Right atrium auricular region (tissue), 2 donors: ENCODE measurements at regions not wholly inside any gene's neighbourhood (a gene's known extent, or its start where the extent isn't known, plus 50 kb on each side); places are given as distances from the start of the nearest gene placed in this dataset.

Source experiments
- DNase-seq: peaks from one replicate; pipeline ENCODE4 v3.0.0-alpha.2; 2019; ENCODE audit warnings: low spot score
- H3K27ac ChIP-seq, 2 donors: fragments of 200-600 bp; sonication (generic); 1 replicate in 1 of 2; 2 replicates in 1 of 2; pipeline ENCODE4 v1.5.1; 2016 to 2019
- H3K27me3 ChIP-seq, 2 donors: fragments of 200-600 bp; sonication (generic); one replicate each; pipeline versions ENCODE4 v1.5.1 to v1.6.0; 2017 to 2019
- H3K36me3 ChIP-seq: fragments of 200-600 bp; sonication (generic); one replicate; pipeline ENCODE4 v1.5.1; 2016
- H3K4me1 ChIP-seq, 2 donors: fragments of 200-600 bp; sonication (generic); one replicate each; pipeline versions ENCODE4 v1.5.1 to v1.6.0; 2017 to 2019
- H3K4me3 ChIP-seq, 2 donors: fragments of 200-600 bp; sonication (generic); 1 replicate in 1 of 2; 2 replicates in 1 of 2; pipeline ENCODE4 v1.5.1; 2017 to 2019; ENCODE audit warnings: mild to moderate bottlenecking in 1 of 2, moderate library complexity in 1 of 2
- H3K9me3 ChIP-seq, 2 donors: fragments of 200-600 bp; sonication (generic); one replicate each; pipeline ENCODE4 v1.5.1; 2019
- TF ChIP-seq, protein P1 (sequence below), 2 donors: fragments of 200-600 bp; sonication (generic); IDR thresholded peaks; one replicate each; pipeline ENCODE4 v1.5.1; 2019; ENCODE audit warnings: antibody characterized with exemption in 2 of 2

DNA sequence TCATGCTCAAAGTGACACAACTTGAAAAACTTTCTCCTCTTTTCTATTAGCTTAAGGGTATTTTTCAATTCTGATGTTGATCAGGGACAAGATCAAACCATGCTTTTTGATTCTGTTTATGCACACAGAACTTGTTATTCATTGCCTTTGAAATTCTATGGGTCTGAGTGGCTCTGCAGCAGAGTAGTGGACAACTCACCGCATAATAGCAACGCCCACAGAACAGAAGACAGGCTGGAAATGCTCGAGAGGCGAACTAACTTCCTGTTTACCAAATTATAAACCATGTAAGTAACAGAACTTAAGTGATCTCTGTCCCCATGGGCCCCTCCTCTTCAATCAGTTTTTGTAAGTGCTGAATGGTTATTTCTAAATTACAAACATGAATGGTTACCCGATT, 131.2 kb downstream of the CBLN2 start:
- Histone ChIP-seq H3K36me3 (no peaks in the 10 kb centered on the region), H3K27ac (no peak overlapping the region), H3K4me1 (no peaks in the 10 kb centered on the region), H3K4me3 (no peak overlapping the region), H3K27me3 (no peaks in the 10 kb centered on the region), H3K9me3 (no peaks in the 10 kb centered on the region)
- TF ChIP-seq, protein P1, sequence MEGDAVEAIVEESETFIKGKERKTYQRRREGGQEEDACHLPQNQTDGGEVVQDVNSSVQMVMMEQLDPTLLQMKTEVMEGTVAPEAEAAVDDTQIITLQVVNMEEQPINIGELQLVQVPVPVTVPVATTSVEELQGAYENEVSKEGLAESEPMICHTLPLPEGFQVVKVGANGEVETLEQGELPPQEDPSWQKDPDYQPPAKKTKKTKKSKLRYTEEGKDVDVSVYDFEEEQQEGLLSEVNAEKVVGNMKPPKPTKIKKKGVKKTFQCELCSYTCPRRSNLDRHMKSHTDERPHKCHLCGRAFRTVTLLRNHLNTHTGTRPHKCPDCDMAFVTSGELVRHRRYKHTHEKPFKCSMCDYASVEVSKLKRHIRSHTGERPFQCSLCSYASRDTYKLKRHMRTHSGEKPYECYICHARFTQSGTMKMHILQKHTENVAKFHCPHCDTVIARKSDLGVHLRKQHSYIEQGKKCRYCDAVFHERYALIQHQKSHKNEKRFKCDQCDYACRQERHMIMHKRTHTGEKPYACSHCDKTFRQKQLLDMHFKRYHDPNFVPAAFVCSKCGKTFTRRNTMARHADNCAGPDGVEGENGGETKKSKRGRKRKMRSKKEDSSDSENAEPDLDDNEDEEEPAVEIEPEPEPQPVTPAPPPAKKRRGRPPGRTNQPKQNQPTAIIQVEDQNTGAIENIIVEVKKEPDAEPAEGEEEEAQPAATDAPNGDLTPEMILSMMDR (IDR thresholded peaks at IDR 0.05) = no peak
- DNase-seq = no peak

DNA sequence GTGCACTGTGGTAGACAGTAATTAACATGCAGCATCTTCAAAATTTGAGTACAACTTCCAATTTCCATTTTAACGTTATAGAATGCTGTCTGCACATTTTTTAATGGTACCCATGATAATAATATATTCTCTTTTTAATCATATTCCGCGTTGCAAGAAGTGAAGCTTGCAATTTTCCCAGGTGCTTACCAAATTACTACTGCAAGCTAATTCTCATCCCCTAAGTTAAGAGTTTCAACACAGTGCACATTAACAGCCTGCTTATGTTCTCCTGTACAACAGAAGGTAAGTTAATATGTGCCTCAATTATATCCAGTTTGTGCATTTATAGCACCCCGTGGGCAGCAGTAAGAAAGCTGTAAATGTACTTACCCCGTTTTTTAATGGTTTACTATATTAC, 132.9 kb downstream of the CBLN2 start:
- TF ChIP-seq, protein P1 (IDR thresholded peaks at IDR 0.05) = no peak
- no peaks in the 10 kb centered on the region for H3K9me3 ChIP-seq
- H3K4me1 ChIP-seq = no peaks in the 10 kb centered on the region
- no peak overlapping the region for H3K4me3 ChIP-seq
- H3K27ac ChIP-seq = no peak overlapping the region
- H3K36me3 ChIP-seq = no peaks in the 10 kb centered on the region
- DNase-seq = no peak
- no peaks in the 10 kb centered on the region for H3K27me3 ChIP-seq

DNA sequence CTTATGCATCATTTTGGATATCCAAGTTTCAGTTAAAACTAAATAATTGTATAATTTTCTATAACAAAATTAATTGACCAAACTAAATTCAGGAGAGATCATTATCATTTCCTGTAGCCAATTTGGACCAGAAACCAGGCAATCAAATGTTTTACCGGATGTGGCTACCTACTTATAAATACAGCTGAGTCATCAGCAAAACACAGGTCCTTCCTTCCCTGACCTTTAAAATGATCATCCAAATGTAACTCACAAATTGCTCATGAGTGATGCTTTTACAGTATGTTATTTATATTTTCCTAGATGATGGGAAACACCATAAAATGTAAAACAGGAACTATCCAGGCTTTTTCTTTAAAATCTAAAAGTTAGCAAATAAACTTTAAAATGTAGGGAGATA, 133.7 kb downstream of the CBLN2 start:
- Histone ChIP-seq H3K4me1 (no peaks in the 10 kb centered on the region), H3K4me3 (no peak overlapping the region), H3K27me3 (no peaks in the 10 kb centered on the region), H3K9me3 (no peaks in the 10 kb centered on the region), H3K36me3 (no peaks in the 10 kb centered on the region), H3K27ac (no peak overlapping the region)
- DNase-seq = no peak
- TF ChIP-seq, protein P1 (IDR thresholded peaks at IDR 0.05) = no peak

DNA sequence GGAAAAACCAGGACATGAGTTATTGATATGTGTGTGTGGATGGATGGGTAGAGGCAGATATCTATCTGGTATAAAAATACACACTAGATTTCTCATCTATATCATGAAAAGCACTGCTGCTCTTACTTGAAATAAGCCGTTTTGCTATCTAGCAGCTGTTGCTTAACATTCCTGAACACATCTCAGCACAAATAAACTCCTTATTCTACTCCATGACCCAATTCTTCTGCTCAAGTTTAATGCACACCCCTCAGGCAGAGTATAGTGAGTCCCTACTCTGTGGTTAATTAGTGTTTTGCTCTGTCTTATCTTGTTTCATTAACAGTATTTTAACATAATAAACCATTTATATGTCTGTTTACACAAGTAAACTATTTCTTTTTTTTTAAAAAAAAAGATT, 134.2 kb downstream of the CBLN2 start:
- Histone ChIP-seq H3K36me3 (no peaks in the 10 kb centered on the region), H3K4me1 (no peaks in the 10 kb centered on the region), H3K4me3 (no peak overlapping the region), H3K27me3 (no peaks in the 10 kb centered on the region), H3K27ac (no peak overlapping the region), H3K9me3 (no peaks in the 10 kb centered on the region)
- TF ChIP-seq, protein P1 (IDR thresholded peaks at IDR 0.05) = no peak
- no peak for DNase-seq

DNA sequence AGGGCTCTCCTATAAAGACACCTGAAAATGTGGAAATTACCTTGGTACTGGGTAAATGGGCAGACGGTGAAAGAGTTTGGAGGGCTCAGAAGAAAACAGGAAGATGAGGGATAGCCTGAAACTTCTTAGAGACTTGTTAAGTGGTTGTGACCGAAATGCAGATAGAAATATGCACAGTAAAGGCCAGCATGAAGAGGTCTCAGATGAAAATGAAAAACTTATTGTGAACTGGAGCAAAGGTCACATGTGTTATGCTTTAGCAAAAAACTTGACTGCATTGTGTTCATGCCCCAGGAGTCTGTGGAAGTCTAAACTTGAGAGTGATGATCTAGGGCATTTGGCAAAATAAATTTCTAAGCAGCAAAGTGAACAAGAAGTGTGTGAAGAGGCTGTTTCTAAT, 137.1 kb downstream of the CBLN2 start:
- DNase-seq = no peak
- H3K4me1 ChIP-seq = no peaks in the 10 kb centered on the region
- H3K27ac ChIP-seq = no peak overlapping the region
- H3K27me3 ChIP-seq = no peaks in the 10 kb centered on the region
- TF ChIP-seq, protein P1 (IDR thresholded peaks at IDR 0.05) = no peak
- H3K9me3 ChIP-seq = no peaks in the 10 kb centered on the region
- H3K4me3 ChIP-seq = no peak overlapping the region
- no peaks in the 10 kb centered on the region for H3K36me3 ChIP-seq

DNA sequence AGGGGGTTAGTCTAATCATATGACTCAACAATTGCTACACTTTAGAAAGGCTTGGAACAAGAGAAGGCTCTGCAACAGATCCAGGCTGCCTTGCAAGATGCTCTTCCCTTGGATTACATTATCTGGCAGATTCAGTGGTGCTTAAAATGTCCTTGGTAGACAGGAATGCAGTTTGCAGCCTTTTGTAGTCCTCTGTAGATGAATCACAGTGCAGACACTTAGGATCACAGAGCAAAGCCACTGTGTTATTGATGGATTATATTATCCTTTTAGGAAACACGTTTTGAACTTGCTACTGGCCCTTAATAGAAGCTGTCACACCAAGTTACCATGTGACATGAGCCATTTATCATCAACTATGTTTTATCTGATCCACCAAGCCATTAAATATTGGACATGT, 152.2 kb downstream of the CBLN2 start:
- Histone ChIP-seq H3K4me1 (no peaks in the 10 kb centered on the region), H3K9me3 (no peaks in the 10 kb centered on the region), H3K27ac (no peak overlapping the region), H3K27me3 (no peaks in the 10 kb centered on the region), H3K36me3 (no peaks in the 10 kb centered on the region), H3K4me3 (no peak overlapping the region)
- TF ChIP-seq, protein P1 (IDR thresholded peaks at IDR 0.05) = no peak
- no peak for DNase-seq
